Fibroblast of mammary gland (primary cell): ENCODE measurements at regions not wholly inside any gene's neighbourhood (a gene's known extent, or its start where the extent isn't known, plus 50 kb on each side); places are given as distances from the start of the nearest gene placed in this dataset.

Experiments
- DNase-seq: peaks from one replicate; pipeline ENCODE4 v3.0.0-alpha.2; 2010; ENCODE audit warnings: low read depth
- H3K4me3 ChIP-seq: 2 replicates; pipeline ENCODE4 v1.5.1; 2011; ENCODE audit warnings: low read depth, mild to moderate bottlenecking, low read length, moderate library complexity; ENCODE audit not compliant: control insufficient read depth
- TF ChIP-seq, protein P1 (sequence below): conservative IDR thresholded peaks from 2 replicates; pipeline ENCODE4 v1.5.1; 2011; ENCODE audit warnings: low read depth, low read length, inconsistent platforms; ENCODE audit not compliant: control insufficient read depth, insufficient read depth

DNA sequence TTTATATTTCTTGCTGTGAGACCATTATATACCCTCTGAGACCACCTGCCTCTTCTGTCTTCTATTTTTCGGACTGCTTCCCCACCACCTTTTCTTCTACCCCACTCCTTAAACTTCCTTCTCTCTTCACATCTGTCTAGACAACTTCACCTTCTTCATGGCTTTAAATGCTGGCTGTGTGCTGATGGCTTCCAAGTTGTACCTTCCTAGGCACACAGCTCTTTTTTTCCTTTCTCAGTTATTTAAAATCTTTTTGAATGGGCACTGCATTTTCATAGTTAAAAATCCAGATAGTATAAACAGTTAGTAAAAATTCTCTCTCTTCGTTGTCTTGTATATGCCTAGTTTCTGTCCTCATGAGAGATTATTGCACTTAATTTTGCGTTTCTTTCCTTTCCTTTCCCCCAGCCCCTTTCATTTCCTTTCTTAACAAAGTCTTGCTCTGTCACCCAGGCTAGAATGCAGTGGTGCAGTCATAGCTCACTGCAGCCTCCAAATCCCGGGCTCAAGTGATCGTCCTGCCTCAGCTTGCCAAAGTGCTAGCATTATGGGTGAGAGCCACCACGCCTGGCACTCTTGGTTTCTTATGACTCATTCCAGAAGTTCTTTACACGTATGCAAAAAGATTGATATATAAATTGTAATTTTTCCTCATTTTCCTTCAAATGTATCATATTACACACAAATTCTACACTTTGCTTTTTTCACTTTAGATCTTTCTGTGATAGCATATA lies 114.3 kb downstream of the NPIPB5 start:
- no peak overlapping the region for H3K4me3 ChIP-seq
- TF ChIP-seq, protein P1, sequence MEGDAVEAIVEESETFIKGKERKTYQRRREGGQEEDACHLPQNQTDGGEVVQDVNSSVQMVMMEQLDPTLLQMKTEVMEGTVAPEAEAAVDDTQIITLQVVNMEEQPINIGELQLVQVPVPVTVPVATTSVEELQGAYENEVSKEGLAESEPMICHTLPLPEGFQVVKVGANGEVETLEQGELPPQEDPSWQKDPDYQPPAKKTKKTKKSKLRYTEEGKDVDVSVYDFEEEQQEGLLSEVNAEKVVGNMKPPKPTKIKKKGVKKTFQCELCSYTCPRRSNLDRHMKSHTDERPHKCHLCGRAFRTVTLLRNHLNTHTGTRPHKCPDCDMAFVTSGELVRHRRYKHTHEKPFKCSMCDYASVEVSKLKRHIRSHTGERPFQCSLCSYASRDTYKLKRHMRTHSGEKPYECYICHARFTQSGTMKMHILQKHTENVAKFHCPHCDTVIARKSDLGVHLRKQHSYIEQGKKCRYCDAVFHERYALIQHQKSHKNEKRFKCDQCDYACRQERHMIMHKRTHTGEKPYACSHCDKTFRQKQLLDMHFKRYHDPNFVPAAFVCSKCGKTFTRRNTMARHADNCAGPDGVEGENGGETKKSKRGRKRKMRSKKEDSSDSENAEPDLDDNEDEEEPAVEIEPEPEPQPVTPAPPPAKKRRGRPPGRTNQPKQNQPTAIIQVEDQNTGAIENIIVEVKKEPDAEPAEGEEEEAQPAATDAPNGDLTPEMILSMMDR: no peak
- DNase-seq: no peak

GRCh38 chr16:22625967-22626366 lies 115.3 kb downstream of the NPIPB5 start:
- DNase-seq: peak; percentile 59
- TF ChIP-seq, protein P1: no peak
- no peak overlapping the region for H3K4me3 ChIP-seq

DNA sequence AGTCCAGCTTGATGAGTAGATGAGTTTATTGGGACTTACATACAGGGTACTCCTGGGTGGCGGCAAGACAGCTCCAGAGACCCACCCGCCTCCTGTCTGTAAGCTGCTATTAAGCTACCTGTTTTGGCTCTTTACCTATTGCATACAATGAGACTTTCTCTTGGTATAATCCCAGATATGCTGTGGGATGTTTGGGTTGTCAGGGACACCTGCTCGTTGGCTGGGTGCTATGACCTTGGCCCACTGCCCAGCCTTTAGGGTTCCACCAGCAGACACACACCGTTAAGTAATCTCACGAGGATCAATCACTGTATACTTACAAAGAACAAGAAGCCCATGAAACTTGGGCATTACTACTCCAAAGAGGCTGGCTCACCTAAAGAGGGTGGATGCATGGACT lies 116.4 kb downstream of the NPIPB5 start:
- H3K4me3 ChIP-seq: no peak overlapping the region
- DNase-seq: no peak
- TF ChIP-seq, protein P1: no peak

- TF ChIP-seq, protein P1: no peak
- no peak for DNase-seq
- H3K4me3 ChIP-seq: no peak overlapping the region
Measured at GRCh38 chr16:22628994-22629393, 118.3 kb downstream of the NPIPB5 start.

DNA sequence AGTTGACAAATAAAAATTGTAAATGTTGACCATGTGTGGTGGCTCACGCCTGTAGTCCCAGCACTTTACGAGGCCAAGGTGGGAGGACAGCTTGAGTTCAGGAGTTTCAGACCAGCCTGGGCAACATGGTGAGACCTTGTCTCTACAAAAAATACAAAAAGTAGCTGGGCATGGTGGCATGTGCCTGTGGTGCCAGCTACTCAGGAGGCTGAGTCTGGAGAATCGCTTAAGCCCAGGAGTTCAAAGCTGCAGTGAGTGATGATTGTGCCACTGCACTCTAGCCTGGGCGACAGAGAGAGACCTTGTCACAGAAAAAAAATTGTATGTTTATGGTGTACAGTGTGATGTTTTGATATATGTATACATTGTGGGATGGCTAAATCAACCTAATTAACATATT lies 119.6 kb downstream of the NPIPB5 start:
- TF ChIP-seq, protein P1: no peak
- no peak for DNase-seq
- H3K4me3 ChIP-seq: no peak overlapping the region

DNA sequence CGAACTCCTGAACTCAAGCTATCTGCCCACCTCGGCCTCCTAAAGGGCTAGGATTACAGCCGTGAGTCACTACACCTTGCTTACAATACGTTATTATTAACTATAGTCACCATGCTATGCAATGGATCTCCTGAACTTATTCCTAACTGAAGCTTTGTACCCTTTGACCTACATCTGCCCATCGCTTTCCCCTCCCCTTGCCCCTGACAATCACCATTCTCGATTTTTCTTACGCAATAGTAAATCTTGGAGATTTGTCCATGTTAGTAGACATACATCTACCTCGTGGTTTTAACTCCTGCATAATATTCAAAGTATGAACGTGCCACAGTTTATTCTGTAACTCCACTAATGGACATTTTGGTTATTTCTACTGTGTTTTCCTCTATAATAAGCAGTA lies 120.6 kb downstream of the NPIPB5 start:
- no peak for DNase-seq
- H3K4me3 ChIP-seq: no peak overlapping the region
- TF ChIP-seq, protein P1: no peak

GRCh38 chr16:22632606-22633005 lies 121.9 kb downstream of the NPIPB5 start:
- no peak for DNase-seq
- H3K4me3 ChIP-seq: no peak overlapping the region
- TF ChIP-seq, protein P1: no peak
